ENCODE measurements at regions not wholly inside any gene's neighbourhood (a gene's known extent, or its start where the extent isn't known, plus 50 kb on each side); places are given as distances from the start of the nearest gene placed in this dataset.

- H3K4me1 ChIP-seq = peaks cover 17% of the 10 kb centered on the region
- no peak for DNase-seq
- no peak for TF ChIP-seq CTCF (IDR thresholded peaks at IDR 0.05)
- no peak overlapping the region for H3K27ac ChIP-seq
- ATAC-seq = no peak
- intact Hi-C loops (cut with DNase I) = loop anchor here in 1 of 2 donors (10.0 kb wide), 1 partner anchor 318 kb away; no protein-coding TSS in a partner anchor
- no peaks in the 10 kb centered on the region for H3K9me3 ChIP-seq
- no peaks in the 10 kb centered on the region for H3K36me3 ChIP-seq (ENCODE audit: insufficient read depth in 1 of 2, low read depth in 1 of 2)
- H3K4me3 ChIP-seq = no peak overlapping the region
- WGBS, 3 donors = 73 to 82% (median 75%) methylated on average over 3 of the region's 3 CpGs
- H3K27me3 ChIP-seq (ENCODE audit: insufficient read depth in 3 of 3, low read length in 2 of 3) = no peaks in the 10 kb centered on the region
Observed at GRCh38 chr1:229986737-229987337, 80.2 kb upstream of the GALNT2 start.

DNA sequence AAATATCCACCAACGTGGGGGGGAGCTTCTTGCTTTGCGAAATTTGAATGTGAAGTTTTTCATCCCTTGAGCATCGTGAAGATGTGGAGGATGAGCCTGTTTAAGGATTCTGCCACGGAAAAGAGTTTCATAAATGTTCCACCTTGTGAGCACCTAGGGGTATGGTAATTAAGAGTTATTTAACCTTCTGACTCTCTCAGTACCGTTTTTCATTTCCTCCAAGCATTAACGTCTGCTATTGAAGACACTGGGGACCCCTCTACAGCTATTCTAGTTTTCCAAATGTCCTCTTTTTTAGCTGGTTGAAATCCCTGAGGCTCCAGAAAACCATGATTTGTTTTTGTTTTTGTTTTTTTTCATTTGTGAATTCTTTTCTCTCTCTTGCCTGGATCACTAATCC is 79.1 kb upstream of the GALNT2 start:
- intact Hi-C loops (cut with DNase I) = loop anchor here in 1 of 2 donors (10.0 kb wide), 1 partner anchor 317 kb away; no protein-coding TSS in a partner anchor
- ATAC-seq (no peak), DNase-seq (no peak)
- H3K36me3 ChIP-seq (ENCODE audit: insufficient read depth in 1 of 2, low read depth in 1 of 2) = no peaks in the 10 kb centered on the region
- no peak for TF ChIP-seq CTCF (IDR thresholded peaks at IDR 0.05)
- H3K4me1 ChIP-seq = peaks cover 17% of the 10 kb centered on the region
- 60 to 69% (median 67%) methylated on average over 6 of the region's 6 CpGs for WGBS, 3 donors
- no peaks in the 10 kb centered on the region for H3K9me3 ChIP-seq
- no peaks in the 10 kb centered on the region for H3K27me3 ChIP-seq (ENCODE audit: insufficient read depth in 3 of 3, low read length in 2 of 3)
- no peak overlapping the region for H3K4me3 ChIP-seq
- no peak overlapping the region for H3K27ac ChIP-seq

- Histone ChIP-seq H3K9me3 (no peaks in the 10 kb centered on the region), H3K27me3 (ENCODE audit: insufficient read depth in 3 of 3, low read length in 2 of 3) (no peaks in the 10 kb centered on the region), H3K27ac (no peak overlapping the region), H3K36me3 (ENCODE audit: insufficient read depth in 1 of 2, low read depth in 1 of 2) (no peaks in the 10 kb centered on the region), H3K4me3 (no peak overlapping the region), H3K4me1 (peaks cover 17% of the 10 kb centered on the region)
- no peak for DNase-seq
- ATAC-seq = peak in 1 of 4 donors; percentile 30
- intact Hi-C loops (cut with DNase I) = loop anchor here in 1 of 2 donors (10.0 kb wide), 1 partner anchor 316 kb away; no protein-coding TSS in a partner anchor
- TF ChIP-seq CTCF (IDR thresholded peaks at IDR 0.05) = no peak
- 41 to 61% (median 56%) methylated on average over 5 of the region's 5 CpGs for WGBS, 3 donors
Observed at GRCh38 chr1:229988534-229988933, 78.5 kb upstream of the GALNT2 start.

DNA sequence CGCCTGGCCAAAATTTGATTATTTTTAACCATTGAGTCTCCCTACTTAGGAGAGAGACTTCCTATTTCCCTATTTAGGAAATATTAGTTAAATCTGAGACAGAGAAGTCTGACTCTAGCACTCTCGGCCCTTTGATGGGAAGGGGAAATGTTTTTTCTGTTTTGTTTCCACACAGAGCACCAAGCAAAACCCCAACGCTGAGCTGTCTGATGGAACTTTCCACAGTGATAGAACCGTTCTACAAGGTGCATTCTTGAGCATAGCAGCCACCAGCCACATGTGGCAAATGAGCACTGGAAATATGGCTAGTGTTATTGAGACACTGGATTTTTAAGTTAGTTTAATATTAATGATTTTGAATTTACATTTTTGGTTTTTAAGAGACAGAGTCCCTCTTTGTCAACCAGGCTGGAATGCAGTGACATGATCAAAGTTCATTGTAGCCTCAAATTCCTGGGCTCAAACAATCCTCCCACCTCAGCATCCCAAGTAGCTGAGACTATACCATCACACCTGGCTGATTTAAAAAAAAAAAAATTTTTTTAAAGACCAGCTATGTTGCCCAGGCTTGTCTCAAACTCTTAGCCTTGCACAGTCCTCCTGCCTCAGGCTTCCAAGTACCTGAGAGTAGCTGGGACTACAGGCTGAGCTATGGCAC is 77.3 kb upstream of the GALNT2 start:
- no peak for DNase-seq
- no peaks in the 10 kb centered on the region for H3K9me3 ChIP-seq
- H3K4me3 ChIP-seq = no peak overlapping the region
- WGBS, 3 donors = 75 to 81% (median 78%) methylated on average over 4 of the region's 4 CpGs
- no peaks in the 10 kb centered on the region for H3K27me3 ChIP-seq (ENCODE audit: insufficient read depth in 3 of 3, low read length in 2 of 3)
- H3K27ac ChIP-seq = no peak overlapping the region
- H3K4me1 ChIP-seq = peaks cover 17% of the 10 kb centered on the region
- no peak for TF ChIP-seq CTCF (IDR thresholded peaks at IDR 0.05)
- ATAC-seq = no peak
- H3K36me3 ChIP-seq (ENCODE audit: insufficient read depth in 1 of 2, low read depth in 1 of 2) = no peaks in the 10 kb centered on the region
- intact Hi-C loops (cut with DNase I) = loop anchor here in 1 of 2 donors (10.0 kb wide), 1 partner anchor 315 kb away; no protein-coding TSS in a partner anchor
